ENCODE measurements at regions not wholly inside any gene's neighbourhood (a gene's known extent, or its start where the extent isn't known, plus 50 kb on each side); places are given as distances from the start of the nearest gene placed in this dataset.

DNA sequence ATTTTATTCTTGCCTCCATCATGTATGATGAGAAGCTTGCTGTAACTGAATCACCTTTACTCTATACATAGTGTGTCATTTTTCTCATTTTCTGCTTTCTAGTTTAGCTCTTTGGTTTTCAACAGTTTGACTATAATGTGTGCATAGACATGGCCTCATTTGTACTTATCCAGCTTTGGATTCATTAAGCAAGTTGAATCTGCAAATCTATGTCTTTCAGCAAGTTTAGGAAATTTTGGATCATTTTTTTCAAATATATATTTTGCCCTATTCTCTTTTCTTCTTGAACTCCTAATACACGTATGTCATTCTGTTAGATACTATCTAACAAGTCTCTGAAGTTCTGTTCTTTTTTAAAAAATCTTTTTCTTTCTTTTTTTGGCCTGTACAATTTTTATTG lies 57.8 kb downstream of the PRLHR start:
- no peaks in the 10 kb centered on the region for H3K9me3 ChIP-seq
- DNase-seq, result no peak
- no peak overlapping the region for H3K4me3 ChIP-seq
- H3K36me3 ChIP-seq, result no peaks in the 10 kb centered on the region
- no peaks in the 10 kb centered on the region; the same call in none of the 2 replicates for H3K27me3 ChIP-seq

GRCh38 chr10:118534136-118534535 lies 61.3 kb downstream of the PRLHR start:
- no peaks in the 10 kb centered on the region for H3K9me3 ChIP-seq
- H3K36me3 ChIP-seq, result no peaks in the 10 kb centered on the region
- H3K4me3 ChIP-seq, result no peak overlapping the region
- no peak for DNase-seq
- H3K27me3 ChIP-seq, result no peaks in the 10 kb centered on the region; the same call in none of the 2 replicates

DNA sequence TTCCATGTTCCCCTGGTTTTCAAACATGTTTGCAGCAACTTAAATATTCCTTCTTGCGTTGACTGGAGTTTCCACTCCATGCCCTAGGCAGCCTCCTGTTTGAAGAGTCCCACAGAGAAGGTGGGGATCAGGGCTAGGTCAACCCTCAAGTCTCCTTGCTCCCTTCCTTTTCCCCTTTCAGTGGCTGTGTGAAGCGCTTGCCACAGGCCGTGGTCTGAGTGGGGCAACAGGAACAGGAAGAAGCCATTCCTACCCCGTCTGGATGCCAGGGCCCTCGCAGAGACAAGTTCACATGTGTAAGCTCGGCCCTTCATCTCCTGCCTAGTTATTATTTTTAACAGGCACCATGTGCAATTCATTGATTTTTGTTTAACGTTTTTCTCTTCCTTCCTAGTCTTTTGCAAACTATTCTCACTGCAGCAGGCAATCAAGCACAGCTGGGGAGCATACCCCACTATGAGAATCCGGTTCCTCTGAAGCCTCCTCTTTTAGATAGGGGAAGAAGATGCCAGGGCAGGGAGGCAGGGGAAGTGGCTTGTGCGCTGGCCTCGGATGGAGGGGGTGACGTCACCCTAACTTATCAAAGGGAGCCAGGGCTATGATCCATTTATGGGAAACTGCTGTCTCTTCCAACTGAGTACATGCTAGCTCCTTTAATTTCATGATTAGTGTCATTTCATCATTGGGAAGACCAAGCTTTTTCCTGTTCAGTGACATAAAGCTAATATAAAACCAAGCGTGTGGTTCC lies 64.2 kb downstream of the PRLHR start:
- Histone ChIP-seq H3K36me3 (no peaks in the 10 kb centered on the region), H3K9me3 (no peaks in the 10 kb centered on the region), H3K4me3 (no peak overlapping the region), H3K27me3 (no peaks in the 10 kb centered on the region; the same call in 1 of the 2 replicates)
- DNase-seq, result peak; percentile 35

GRCh38 chr10:118528426-118528825 lies 67.0 kb downstream of the PRLHR start:
- no peak overlapping the region for H3K4me3 ChIP-seq
- DNase-seq, result no peak
- H3K36me3 ChIP-seq, result no peaks in the 10 kb centered on the region
- no peaks in the 10 kb centered on the region for H3K9me3 ChIP-seq
- H3K27me3 ChIP-seq, result no peaks in the 10 kb centered on the region

GRCh38 chr10:118523775-118524174 lies 71.7 kb downstream of the PRLHR start:
- DNase-seq, result peak; percentile 38
- Histone ChIP-seq H3K27me3 (no peaks in the 10 kb centered on the region), H3K4me3 (no peak overlapping the region), H3K9me3 (no peaks in the 10 kb centered on the region), H3K36me3 (no peaks in the 10 kb centered on the region)

DNA sequence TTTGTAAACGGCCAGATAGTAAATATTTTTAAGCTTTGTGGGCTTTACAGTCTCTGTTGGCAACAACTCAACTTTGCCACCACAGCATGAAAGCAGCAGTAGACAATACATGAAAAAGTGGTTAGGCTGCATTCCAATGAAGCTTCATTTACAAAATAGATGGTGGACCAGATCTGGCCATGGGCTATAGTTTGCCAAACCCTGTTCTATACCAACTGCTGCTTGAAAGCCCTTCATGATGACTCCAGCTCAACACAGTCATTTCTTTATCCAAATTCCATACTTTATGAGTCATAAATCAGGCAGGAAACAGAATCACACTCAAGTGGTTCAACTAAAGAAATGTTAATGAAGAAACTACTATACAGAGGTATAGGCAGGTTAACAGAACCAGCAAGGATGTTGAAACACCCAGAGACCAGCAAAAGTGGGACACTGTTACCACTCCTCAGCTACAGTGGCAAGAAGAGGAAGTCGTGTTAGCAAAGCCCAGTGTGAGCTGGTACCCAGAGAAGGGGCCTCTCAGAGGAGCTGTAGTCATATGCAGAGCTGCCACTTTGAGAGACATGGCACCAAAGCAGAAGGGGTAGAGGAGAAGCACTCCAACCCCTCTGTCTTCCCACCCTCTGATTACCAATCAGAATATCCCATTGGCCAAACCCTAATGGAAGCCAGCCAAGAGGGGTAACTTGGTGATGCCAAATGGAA lies 72.5 kb downstream of the PRLHR start:
- DNase-seq, result peak; percentile 80
- no peaks in the 10 kb centered on the region for H3K27me3 ChIP-seq
- H3K9me3 ChIP-seq, result peaks cover 3% of the 10 kb centered on the region; the same call in 1 of the 2 replicates
- no peak overlapping the region for H3K4me3 ChIP-seq
- H3K36me3 ChIP-seq, result no peaks in the 10 kb centered on the region

- Histone ChIP-seq H3K9me3 (peaks cover 3% of the 10 kb centered on the region; the same call in 1 of the 2 replicates), H3K4me3 (no peak overlapping the region), H3K27me3 (no peaks in the 10 kb centered on the region), H3K36me3 (no peaks in the 10 kb centered on the region)
- DNase-seq, result no peak
These were observed 73.9 kb downstream of the PRLHR start for GRCh38 chr10:118521415-118522117.

- Histone ChIP-seq H3K4me3 (no peak overlapping the region), H3K9me3 (peaks cover 3% of the 10 kb centered on the region; the same call in 1 of the 2 replicates), H3K36me3 (no peaks in the 10 kb centered on the region), H3K27me3 (no peaks in the 10 kb centered on the region)
- DNase-seq, result no peak
These were observed 75.2 kb downstream of the PRLHR start for GRCh38 chr10:118520116-118520742.

DNA sequence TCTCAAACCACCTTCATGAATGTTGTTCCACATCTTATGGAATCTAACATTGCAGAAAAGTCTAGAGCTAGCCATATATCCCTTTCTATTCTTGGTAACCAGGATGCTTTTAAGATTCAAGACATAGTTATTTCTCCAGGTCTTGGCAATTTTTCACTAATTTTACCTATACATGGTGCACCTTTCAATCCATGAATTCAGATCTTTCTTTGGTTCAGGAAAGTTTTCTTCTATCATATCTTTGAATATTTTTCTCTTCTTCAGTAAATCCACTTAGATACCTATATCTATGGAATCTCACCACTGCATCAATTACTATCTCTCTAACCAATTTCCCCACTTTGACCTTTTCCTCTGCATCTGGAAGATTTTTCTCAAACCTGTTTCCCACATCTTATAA lies 77.4 kb downstream of the PRLHR start:
- Histone ChIP-seq H3K4me3 (no peak overlapping the region), H3K9me3 (peaks cover 3% of the 10 kb centered on the region; the same call in 1 of the 2 replicates), H3K27me3 (no peaks in the 10 kb centered on the region), H3K36me3 (no peaks in the 10 kb centered on the region)
- DNase-seq, result no peak

GRCh38 chr10:118516716-118517115 lies 78.7 kb downstream of the PRLHR start:
- H3K4me3 ChIP-seq, result no peak overlapping the region
- peaks cover 3% of the 10 kb centered on the region; the same call in 1 of the 2 replicates for H3K9me3 ChIP-seq

GRCh38 chr10:118513174-118513573 lies 82.3 kb downstream of the PRLHR start:
- no peak for DNase-seq
- peaks cover 2% of the 10 kb centered on the region; the same call in 1 of the 2 replicates for H3K9me3 ChIP-seq
- no peak overlapping the region for H3K4me3 ChIP-seq

More at GRCh38 chr10:118516716-118517115, 78.7 kb downstream of the PRLHR start:
- H3K36me3 ChIP-seq, result no peaks in the 10 kb centered on the region
- H3K27me3 ChIP-seq, result no peaks in the 10 kb centered on the region
- no peak for DNase-seq

DNA sequence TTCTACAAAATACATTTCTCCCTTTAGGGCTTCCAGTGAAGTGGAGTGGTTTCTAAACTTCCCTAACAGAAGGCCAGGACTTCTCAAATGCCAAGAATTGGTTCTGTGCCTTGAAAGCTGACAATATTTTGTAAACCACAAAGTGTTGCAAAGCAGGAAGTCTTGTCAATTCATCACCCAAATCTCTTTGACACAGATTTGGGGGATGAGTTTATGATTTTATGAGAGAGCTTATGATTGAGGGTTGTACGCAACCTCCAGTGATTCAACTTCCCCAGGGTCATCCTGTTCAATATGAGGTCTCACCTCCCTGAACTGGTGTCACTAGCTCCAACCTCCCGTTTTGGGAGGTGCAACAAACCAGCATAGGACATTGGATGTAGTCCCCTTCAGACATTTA lies 83.7 kb downstream of the PRLHR start:
- Histone ChIP-seq H3K27me3 (no peaks in the 10 kb centered on the region), H3K9me3 (no peaks in the 10 kb centered on the region), H3K4me3 (no peak overlapping the region), H3K36me3 (no peaks in the 10 kb centered on the region)
- no peak for DNase-seq

More at GRCh38 chr10:118513174-118513573, 82.3 kb downstream of the PRLHR start:
- Histone ChIP-seq H3K36me3 (no peaks in the 10 kb centered on the region), H3K27me3 (no peaks in the 10 kb centered on the region)

DNA sequence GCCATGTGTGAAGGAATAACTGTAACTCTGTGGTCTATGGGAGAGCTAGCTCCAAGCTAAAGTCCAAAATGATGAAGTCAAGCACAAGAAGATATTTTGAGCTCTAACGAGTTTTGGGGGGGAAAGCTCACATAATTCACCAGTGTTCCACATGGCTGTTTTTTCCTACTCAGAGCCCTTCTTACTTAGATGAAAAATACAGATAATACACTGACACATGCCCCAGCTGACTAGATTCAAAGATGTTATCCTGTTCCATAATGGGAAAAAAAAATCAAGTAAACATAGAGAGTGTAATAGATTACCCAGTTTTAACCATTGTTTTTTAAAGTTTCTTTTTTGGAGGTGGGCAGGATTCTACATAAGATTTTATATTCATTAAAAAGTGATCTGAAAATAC lies 86.6 kb downstream of the PRLHR start:
- H3K9me3 ChIP-seq, result no peaks in the 10 kb centered on the region
- no peak for DNase-seq
- no peak overlapping the region for H3K4me3 ChIP-seq
- no peaks in the 10 kb centered on the region for H3K36me3 ChIP-seq
- no peaks in the 10 kb centered on the region for H3K27me3 ChIP-seq

- Histone ChIP-seq H3K4me3 (no peak overlapping the region), H3K27me3 (no peaks in the 10 kb centered on the region), H3K9me3 (no peaks in the 10 kb centered on the region), H3K36me3 (no peaks in the 10 kb centered on the region)
- DNase-seq, result no peak
These were observed 87.1 kb downstream of the PRLHR start for GRCh38 chr10:118508355-118508754.

DNA sequence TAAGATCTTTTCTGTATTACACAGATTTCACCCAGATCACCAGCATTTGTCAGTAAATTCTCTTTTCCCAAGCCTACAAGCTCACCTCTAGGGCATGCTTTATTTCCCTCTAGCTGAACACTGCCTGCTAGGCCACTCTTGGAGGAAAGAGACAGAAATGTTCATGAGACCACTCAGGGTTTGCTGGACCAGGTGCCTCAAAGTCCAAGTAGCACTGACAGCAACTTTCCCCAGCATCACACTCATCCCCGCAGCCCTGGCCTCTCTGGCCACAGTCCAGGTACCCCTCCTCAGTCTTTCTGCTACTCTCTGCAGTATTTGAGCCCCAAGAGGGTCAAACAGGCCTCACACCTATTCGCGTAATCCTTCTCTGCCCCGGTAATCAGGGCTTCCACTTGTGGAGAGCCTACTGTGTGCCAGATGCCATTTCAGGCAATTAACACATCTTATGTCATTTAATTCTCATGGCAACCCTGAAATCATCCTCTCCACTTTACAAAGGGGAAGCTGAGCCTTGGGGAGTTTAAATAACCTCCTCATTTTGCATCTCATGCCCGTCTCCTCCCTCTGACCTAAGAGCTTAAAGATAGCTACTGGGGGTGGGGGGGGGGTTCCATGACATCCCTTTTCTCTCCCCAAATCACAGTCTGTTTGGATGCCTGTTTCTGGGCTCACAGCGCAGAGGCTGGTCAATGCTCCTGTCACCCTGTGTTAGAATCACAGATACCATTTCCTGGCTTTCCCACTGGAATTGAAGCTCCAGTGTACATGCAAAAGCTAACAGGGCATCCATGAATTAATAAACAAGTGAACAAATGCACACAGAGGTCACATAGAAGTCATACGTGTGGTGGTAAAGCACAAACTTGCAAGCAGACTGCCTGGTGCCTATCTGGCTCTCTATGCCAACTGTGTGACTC lies 88.5 kb downstream of the PRLHR start:
- H3K36me3 ChIP-seq, result no peaks in the 10 kb centered on the region
- no peak for DNase-seq
- H3K9me3 ChIP-seq, result no peaks in the 10 kb centered on the region
- no peaks in the 10 kb centered on the region for H3K27me3 ChIP-seq
- no peak overlapping the region for H3K4me3 ChIP-seq

DNA sequence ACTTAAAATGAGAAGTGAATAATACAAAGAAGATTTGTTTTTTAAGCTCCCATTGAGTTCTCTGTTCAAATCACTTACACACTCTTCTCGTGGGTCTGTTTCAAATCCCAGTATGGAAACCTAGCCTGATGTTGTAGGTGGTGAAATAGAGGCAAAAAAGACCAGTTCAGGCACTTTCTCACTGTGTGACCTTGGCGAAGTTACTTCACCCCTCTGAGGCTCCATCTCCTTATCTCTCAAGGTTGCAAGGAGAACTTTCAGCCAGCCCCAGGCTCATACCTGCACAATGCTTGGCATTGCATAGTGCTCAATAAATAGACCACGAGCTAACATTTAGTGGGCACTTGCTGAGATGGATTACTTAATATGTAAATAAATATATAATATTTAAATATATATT lies 90.1 kb downstream of the PRLHR start:
- no peaks in the 10 kb centered on the region for H3K27me3 ChIP-seq
- H3K36me3 ChIP-seq, result no peaks in the 10 kb centered on the region
- no peak overlapping the region for H3K4me3 ChIP-seq
- no peaks in the 10 kb centered on the region for H3K9me3 ChIP-seq
- no peak for DNase-seq
